Activated naive CD8-positive, alpha-beta T cell treated with anti-CD3 and anti-CD28 coated beads, Interleukin-2, amount 50 U/mL, for 24 hours (primary cell): ENCODE measurements at regions not wholly inside any gene's neighbourhood (a gene's known extent, or its start where the extent isn't known, plus 50 kb on each side); places are given as distances from the start of the nearest gene placed in this dataset.

Experiments used
- ATAC-seq: fragments of 150-1000 bp; cut with Tn5 transposase; one replicate; pipeline ENCODE4 v1.10.0; 2021
- DNase-seq: peaks from one replicate; pipeline ENCODE4 v3.0.0; 2021
- H3K27ac Mint-ChIP-seq: one replicate; pipeline ENCODE4 v1.8.0; 2021; ENCODE audit warnings: mild to moderate bottlenecking, mixed read lengths
- H3K27me3 Mint-ChIP-seq: one replicate; pipeline ENCODE4 v1.8.0; 2021; ENCODE audit warnings: mixed read lengths
- H3K36me3 Mint-ChIP-seq: one replicate; pipeline ENCODE4 v1.8.0; 2021; ENCODE audit warnings: low read depth, mixed read lengths
- H3K4me1 Mint-ChIP-seq: one replicate; pipeline ENCODE4 v1.8.0; 2021; ENCODE audit warnings: mixed read lengths
- H3K4me3 Mint-ChIP-seq: one replicate; pipeline ENCODE4 v1.8.0; 2021; ENCODE audit warnings: mild to moderate bottlenecking, moderate library complexity, mixed read lengths
- H3K9me3 Mint-ChIP-seq: one replicate; pipeline ENCODE4 v1.8.0; 2021; ENCODE audit warnings: mixed read lengths

- Mint-ChIP-seq H3K9me3 (peaks cover 17% of the 10 kb centered on the region), H3K4me1 (no peaks in the 10 kb centered on the region), H3K4me3 (no peak overlapping the region), H3K27ac (no peak overlapping the region), H3K36me3 (peaks cover 2% of the 10 kb centered on the region), H3K27me3 (peaks cover 7% of the 10 kb centered on the region)
- ATAC-seq (no peak), DNase-seq (no peak)
These were observed 53.8 kb upstream of the C2CD4B start for GRCh38 chr15:62218841-62219240.

DNA sequence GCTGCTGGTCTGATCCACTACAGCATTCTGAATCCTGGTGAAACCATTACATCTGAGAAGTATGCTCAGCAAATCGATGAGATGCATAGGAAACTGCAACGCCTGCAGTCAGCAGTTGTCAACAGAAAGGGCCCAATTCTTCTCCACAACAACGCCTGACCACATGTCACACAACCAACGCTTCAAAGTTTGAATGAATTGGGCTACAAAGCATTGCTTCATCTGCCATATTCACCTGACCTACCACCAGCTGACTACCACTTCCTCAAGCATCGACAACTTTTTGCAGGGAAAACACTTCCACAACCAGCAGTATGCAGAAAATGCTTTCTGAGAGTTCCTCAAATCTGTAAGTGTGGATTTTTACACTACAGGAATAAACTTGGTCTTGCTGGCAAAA lies 54.7 kb upstream of the C2CD4B start:
- peaks cover 7% of the 10 kb centered on the region for H3K27me3 Mint-ChIP-seq
- no peaks in the 10 kb centered on the region for H3K4me1 Mint-ChIP-seq
- H3K4me3 Mint-ChIP-seq, result no peak overlapping the region
- peaks cover 17% of the 10 kb centered on the region for H3K9me3 Mint-ChIP-seq
- DNase-seq (no peak), ATAC-seq (no peak)
- peaks cover 2% of the 10 kb centered on the region for H3K36me3 Mint-ChIP-seq
- H3K27ac Mint-ChIP-seq, result no peak overlapping the region

DNA sequence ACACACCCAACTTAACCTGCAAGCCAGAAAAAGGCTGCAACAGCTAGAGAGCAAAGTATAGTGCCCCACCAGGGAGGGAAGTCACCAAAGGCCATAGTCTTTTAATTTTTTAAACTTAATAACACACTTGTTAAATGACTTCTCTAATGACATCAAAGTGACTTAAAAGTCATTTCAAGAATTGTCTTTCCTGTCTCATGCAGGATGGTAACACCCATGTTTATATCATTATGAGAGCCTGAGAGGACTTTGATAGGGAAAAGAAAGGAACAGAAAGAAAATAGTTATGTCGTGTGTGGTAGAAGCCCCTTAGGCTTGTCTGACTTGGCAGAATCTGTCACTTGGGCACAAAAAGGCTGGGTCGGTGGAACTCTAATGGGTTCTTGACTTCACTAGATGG lies 57.9 kb upstream of the C2CD4B start:
- no peak for ATAC-seq
- DNase-seq, result no peak
- Mint-ChIP-seq H3K36me3 (no peaks in the 10 kb centered on the region), H3K4me1 (no peaks in the 10 kb centered on the region), H3K4me3 (no peak overlapping the region), H3K9me3 (peaks cover 8% of the 10 kb centered on the region), H3K27me3 (peaks cover 9% of the 10 kb centered on the region), H3K27ac (no peak overlapping the region)

GRCh38 chr15:62228604-62229003 lies 63.5 kb upstream of the C2CD4B start:
- H3K4me1 Mint-ChIP-seq, result no peaks in the 10 kb centered on the region
- ATAC-seq (no peak), DNase-seq (no peak)
- H3K36me3 Mint-ChIP-seq, result no peaks in the 10 kb centered on the region
- no peak overlapping the region for H3K27ac Mint-ChIP-seq
- peaks cover 3% of the 10 kb centered on the region for H3K9me3 Mint-ChIP-seq
- peaks cover 4% of the 10 kb centered on the region for H3K27me3 Mint-ChIP-seq
- no peak overlapping the region for H3K4me3 Mint-ChIP-seq

DNA sequence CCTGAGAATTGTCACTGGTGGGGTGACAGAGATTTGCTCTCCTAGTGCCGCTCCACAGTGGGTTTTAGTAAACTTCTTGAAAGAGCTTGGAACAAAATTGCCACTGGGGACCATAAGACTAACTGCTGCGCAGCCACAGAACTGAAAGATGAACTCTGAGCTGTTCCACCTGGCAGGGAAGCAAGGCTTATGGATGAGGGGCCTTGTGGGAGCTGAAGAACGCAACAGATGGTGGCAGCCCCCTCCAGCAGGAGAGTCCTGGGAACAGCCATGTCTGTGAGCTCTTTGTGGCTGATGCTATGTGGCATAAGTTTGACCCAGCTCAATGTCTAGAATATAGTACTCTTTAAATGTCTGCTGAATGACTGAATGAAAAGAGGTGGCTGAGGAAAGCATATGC lies 66.8 kb upstream of the C2CD4B start:
- Mint-ChIP-seq H3K4me1 (no peaks in the 10 kb centered on the region), H3K4me3 (no peak overlapping the region), H3K27me3 (peaks cover 5% of the 10 kb centered on the region), H3K9me3 (peaks cover 3% of the 10 kb centered on the region), H3K27ac (no peak overlapping the region), H3K36me3 (no peaks in the 10 kb centered on the region)
- ATAC-seq, result no peak
- no peak for DNase-seq

DNA sequence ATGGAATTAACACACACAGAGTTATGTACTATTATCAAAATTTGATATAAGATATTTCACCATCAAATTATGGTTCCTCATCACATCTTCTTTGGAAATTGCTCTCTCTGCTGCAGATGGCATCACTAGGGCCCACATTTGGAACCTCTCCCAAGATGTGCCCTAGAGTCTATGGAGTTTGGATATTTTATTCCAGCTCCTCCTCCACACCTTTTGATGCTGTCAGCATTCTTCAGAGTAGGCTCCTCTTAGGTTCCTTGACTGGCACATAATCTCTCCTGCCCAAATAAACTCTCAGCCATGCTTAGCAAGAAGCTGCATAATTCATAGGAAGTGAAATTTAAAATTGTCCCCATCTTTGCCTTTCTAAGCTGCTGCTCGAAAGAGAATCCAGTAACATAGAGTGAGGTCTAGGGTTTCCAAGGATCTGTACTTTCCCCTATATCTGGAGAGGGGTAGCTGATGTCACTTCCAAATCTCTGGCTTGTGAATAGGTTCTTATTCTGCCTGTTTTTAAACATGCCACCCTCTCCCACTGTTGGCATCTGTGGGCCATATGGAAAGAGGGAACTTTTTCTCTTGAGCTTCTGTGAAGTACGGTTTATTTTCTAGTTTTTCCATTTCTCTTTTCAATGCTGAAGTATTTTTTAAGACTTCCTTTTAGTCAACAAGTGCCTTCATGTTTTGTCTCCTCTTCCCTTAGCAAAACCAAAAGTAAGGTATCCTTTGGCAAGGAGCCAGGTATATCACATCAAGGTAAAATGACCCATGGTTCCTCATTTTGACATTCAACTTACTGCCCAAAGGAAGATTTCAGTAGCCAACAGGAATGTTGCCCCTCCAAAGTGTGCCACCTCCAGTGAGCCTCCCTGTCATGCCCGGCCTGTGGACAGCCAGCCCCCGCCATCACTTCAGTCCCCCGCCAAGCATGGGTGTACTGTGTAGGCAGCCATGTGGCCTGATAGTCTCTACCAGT lies 75.3 kb upstream of the C2CD4B start:
- no peaks in the 10 kb centered on the region for H3K9me3 Mint-ChIP-seq
- H3K27me3 Mint-ChIP-seq, result peaks cover 5% of the 10 kb centered on the region
- DNase-seq, result no peak
- no peak for ATAC-seq
- H3K27ac Mint-ChIP-seq, result no peak overlapping the region
- H3K36me3 Mint-ChIP-seq, result no peaks in the 10 kb centered on the region
- H3K4me1 Mint-ChIP-seq, result no peaks in the 10 kb centered on the region
- no peak overlapping the region for H3K4me3 Mint-ChIP-seq

DNA sequence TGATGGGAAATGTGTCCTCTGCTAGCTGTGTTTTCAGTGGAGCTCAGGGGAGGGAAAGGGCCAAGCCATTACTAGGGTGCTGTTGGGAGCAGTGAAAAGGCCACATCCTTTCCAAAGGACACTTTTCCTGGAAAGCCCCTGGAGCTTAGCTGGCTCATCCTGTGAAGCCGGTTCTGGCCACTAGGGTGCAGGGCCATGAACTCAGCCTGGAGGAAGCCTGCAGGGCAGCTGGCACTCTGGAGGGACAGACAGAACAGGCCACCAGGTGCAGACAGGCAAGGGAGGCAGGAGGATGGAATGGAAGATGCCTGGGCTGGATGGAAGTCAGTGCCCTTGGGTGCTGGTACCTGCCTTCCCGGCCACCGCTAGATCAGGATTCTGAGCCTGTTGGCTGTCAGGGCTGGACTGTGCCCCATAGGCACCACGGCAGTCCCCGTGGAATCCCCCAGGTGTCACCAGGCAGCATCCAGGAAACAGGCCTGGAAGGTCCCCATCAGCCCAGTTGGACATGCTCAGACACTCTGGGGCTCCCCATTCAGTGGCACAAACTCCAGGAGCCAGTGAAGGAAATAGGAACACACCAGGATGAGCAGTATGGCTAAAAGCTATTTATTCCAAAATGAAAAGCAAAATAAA lies 76.2 kb upstream of the C2CD4B start:
- no peaks in the 10 kb centered on the region for H3K9me3 Mint-ChIP-seq
- no peaks in the 10 kb centered on the region for H3K4me1 Mint-ChIP-seq
- H3K27ac Mint-ChIP-seq, result no peak overlapping the region
- DNase-seq (no peak), ATAC-seq (no peak)
- H3K36me3 Mint-ChIP-seq, result no peaks in the 10 kb centered on the region
- no peak overlapping the region for H3K4me3 Mint-ChIP-seq
- H3K27me3 Mint-ChIP-seq, result peaks cover 5% of the 10 kb centered on the region

GRCh38 chr15:62242999-62243398 lies 77.9 kb upstream of the C2CD4B start:
- Mint-ChIP-seq H3K27ac (no peak overlapping the region), H3K36me3 (no peaks in the 10 kb centered on the region), H3K9me3 (no peaks in the 10 kb centered on the region), H3K4me1 (no peaks in the 10 kb centered on the region), H3K4me3 (no peak overlapping the region), H3K27me3 (peaks cover 4% of the 10 kb centered on the region)
- no peak for ATAC-seq
- DNase-seq, result no peak

- no peak overlapping the region for H3K4me3 Mint-ChIP-seq
- no peak overlapping the region for H3K27ac Mint-ChIP-seq
- no peak for ATAC-seq
- no peaks in the 10 kb centered on the region for H3K4me1 Mint-ChIP-seq
- peaks cover 4% of the 10 kb centered on the region for H3K27me3 Mint-ChIP-seq
- H3K9me3 Mint-ChIP-seq, result no peaks in the 10 kb centered on the region
- no peak for DNase-seq
- H3K36me3 Mint-ChIP-seq, result no peaks in the 10 kb centered on the region
These were observed 79.7 kb upstream of the C2CD4B start for GRCh38 chr15:62244762-62245161.

GRCh38 chr15:62248277-62248984 lies 83.3 kb upstream of the C2CD4B start:
- H3K9me3 Mint-ChIP-seq, result no peaks in the 10 kb centered on the region
- no peak for DNase-seq

DNA sequence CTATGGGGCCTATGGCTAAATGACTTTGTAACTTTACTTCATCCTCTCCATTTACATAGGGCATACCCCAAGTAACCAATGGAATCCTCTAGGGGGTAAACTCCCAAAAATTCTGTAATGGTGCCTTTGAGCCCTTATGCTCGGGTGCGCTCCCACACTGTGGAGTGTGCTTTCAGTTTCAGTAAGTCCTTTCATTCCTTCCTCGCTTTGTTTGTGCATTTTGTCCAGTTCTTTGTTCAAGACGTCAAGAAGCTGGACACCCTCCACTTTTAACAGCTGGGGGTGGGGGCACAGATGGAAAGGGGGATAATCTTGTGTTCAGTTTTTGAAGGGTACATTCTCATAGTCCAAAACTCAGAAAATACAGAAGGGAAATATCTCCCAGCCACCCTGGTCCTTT lies 84.4 kb upstream of the C2CD4B start:
- no peaks in the 10 kb centered on the region for H3K4me1 Mint-ChIP-seq
- H3K27ac Mint-ChIP-seq, result no peak overlapping the region
- no peak for ATAC-seq
- no peak for DNase-seq
- peaks cover 5% of the 10 kb centered on the region for H3K27me3 Mint-ChIP-seq
- H3K9me3 Mint-ChIP-seq, result no peaks in the 10 kb centered on the region
- H3K4me3 Mint-ChIP-seq, result no peak overlapping the region
- no peaks in the 10 kb centered on the region for H3K36me3 Mint-ChIP-seq

More at GRCh38 chr15:62248277-62248984, 83.3 kb upstream of the C2CD4B start:
- no peaks in the 10 kb centered on the region for H3K36me3 Mint-ChIP-seq
- H3K27me3 Mint-ChIP-seq, result peaks cover 5% of the 10 kb centered on the region
- no peaks in the 10 kb centered on the region for H3K4me1 Mint-ChIP-seq
- H3K4me3 Mint-ChIP-seq, result no peak overlapping the region
- ATAC-seq, result no peak
- H3K27ac Mint-ChIP-seq, result no peak overlapping the region

DNA sequence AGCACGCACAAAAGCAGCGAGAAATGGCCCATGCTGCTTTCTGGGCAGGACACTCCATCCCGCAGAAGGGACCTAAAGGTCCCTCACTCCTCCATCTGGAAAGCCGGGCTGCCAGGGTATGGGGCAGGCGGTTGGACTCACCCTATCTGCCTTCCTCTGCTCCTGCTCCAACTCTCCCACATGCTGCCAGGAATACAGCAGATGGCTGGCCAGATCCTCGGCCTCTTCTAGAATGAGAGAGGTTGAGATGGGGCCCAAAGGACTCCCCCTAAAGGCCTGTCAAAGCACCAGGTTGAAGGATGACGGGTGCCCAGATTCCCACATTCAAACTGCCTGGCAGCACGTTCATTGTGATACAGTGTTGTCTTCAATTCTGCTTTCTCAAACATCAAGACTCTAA lies 85.1 kb upstream of the C2CD4B start:
- Mint-ChIP-seq H3K27me3 (peaks cover 5% of the 10 kb centered on the region), H3K36me3 (no peaks in the 10 kb centered on the region)

GRCh38 chr15:62250978-62251377 lies 85.9 kb upstream of the C2CD4B start:
- Mint-ChIP-seq H3K27me3 (peaks cover 5% of the 10 kb centered on the region), H3K4me1 (no peaks in the 10 kb centered on the region), H3K9me3 (no peaks in the 10 kb centered on the region), H3K27ac (no peak overlapping the region), H3K4me3 (no peak overlapping the region), H3K36me3 (no peaks in the 10 kb centered on the region)
- DNase-seq, result no peak
- ATAC-seq, result no peak

More for the DNA sequence above, 85.1 kb upstream of the C2CD4B start:
- Mint-ChIP-seq H3K4me3 (no peak overlapping the region), H3K9me3 (no peaks in the 10 kb centered on the region), H3K27ac (no peak overlapping the region), H3K4me1 (no peaks in the 10 kb centered on the region)
- no peak for DNase-seq
- no peak for ATAC-seq

GRCh38 chr15:62253294-62253693 lies 88.2 kb upstream of the C2CD4B start:
- H3K27me3 Mint-ChIP-seq, result peaks cover 5% of the 10 kb centered on the region

More at GRCh38 chr15:62253294-62253693, 88.2 kb upstream of the C2CD4B start:
- Mint-ChIP-seq H3K4me3 (no peak overlapping the region), H3K4me1 (no peaks in the 10 kb centered on the region), H3K9me3 (no peaks in the 10 kb centered on the region), H3K27ac (no peak overlapping the region), H3K36me3 (no peaks in the 10 kb centered on the region)
- DNase-seq (no peak), ATAC-seq (no peak)
